ENCODE measurements at regions not wholly inside any gene's neighbourhood (a gene's known extent, or its start where the extent isn't known, plus 50 kb on each side); places are given as distances from the start of the nearest gene placed in this dataset.

GRCh38 chr4:28600958-28601357 lies 1740.3 kb downstream of the STIM2 start:
- TF ChIP-seq, protein P1, sequence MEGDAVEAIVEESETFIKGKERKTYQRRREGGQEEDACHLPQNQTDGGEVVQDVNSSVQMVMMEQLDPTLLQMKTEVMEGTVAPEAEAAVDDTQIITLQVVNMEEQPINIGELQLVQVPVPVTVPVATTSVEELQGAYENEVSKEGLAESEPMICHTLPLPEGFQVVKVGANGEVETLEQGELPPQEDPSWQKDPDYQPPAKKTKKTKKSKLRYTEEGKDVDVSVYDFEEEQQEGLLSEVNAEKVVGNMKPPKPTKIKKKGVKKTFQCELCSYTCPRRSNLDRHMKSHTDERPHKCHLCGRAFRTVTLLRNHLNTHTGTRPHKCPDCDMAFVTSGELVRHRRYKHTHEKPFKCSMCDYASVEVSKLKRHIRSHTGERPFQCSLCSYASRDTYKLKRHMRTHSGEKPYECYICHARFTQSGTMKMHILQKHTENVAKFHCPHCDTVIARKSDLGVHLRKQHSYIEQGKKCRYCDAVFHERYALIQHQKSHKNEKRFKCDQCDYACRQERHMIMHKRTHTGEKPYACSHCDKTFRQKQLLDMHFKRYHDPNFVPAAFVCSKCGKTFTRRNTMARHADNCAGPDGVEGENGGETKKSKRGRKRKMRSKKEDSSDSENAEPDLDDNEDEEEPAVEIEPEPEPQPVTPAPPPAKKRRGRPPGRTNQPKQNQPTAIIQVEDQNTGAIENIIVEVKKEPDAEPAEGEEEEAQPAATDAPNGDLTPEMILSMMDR (IDR thresholded peaks at IDR 0.05; ENCODE audit: low read depth, low read length, poor library complexity, severe bottlenecking): no peak
- no peak for TF ChIP-seq EZH2phosphoT487 (IDR thresholded peaks at IDR 0.05; ENCODE audit: borderline replicate concordance, low read length)

All from DOHH2 (cell line).